GM18498 (cell line): ENCODE measurements at regions not wholly inside any gene's neighbourhood (a gene's known extent, or its start where the extent isn't known, plus 50 kb on each side); places are given as distances from the start of the nearest gene placed in this dataset.

Experiments
- ATAC-seq: cut with Tn5 transposase; IDR thresholded peaks from one replicate; pipeline ENCODE4 v1.9.1; 2021; ENCODE audit warnings: mild to moderate bottlenecking, moderate library complexity; ENCODE audit not compliant: unreplicated experiment

GRCh38 chr9:105142406-105143135 lies 101.9 kb upstream of the SLC44A1 start:
- no peak for ATAC-seq

DNA sequence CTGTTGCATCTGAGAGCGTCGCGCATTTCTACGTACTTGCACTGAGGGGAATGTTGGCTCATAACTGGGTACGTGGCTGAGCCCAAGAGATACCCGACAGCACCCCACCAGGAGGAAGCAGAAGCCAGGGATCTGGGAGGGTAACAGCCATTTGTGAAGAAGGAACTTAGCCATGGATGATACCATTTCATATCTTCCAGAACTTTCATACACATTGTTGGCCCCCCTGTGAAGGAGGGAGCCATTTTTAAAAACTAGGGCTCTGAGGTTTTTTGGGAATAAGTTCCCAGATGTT lies 101.4 kb upstream of the SLC44A1 start:
- no peak for ATAC-seq

DNA sequence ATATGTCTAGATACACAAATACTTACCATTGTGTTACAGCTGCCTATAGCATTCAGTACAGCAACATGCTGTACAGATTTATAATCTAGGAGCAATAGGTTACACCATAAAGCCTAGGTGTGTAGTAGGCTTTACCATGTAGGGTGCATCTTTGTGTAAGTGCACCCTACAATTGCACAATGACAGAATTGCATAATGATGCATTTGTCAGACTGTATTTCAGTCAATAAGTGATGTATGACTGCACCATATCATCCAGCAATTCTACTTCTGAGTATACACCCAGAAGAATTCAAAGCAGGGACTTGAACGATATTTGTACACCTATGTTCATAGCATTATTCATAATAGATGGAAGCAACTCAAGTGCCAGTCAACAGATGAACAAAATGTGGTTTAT lies 100.4 kb upstream of the SLC44A1 start:
- ATAC-seq = no peak

GRCh38 chr9:105144841-105145240 lies 99.6 kb upstream of the SLC44A1 start:
- ATAC-seq = no peak

GRCh38 chr9:105146677-105147076 lies 97.8 kb upstream of the SLC44A1 start:
- no peak for ATAC-seq

DNA sequence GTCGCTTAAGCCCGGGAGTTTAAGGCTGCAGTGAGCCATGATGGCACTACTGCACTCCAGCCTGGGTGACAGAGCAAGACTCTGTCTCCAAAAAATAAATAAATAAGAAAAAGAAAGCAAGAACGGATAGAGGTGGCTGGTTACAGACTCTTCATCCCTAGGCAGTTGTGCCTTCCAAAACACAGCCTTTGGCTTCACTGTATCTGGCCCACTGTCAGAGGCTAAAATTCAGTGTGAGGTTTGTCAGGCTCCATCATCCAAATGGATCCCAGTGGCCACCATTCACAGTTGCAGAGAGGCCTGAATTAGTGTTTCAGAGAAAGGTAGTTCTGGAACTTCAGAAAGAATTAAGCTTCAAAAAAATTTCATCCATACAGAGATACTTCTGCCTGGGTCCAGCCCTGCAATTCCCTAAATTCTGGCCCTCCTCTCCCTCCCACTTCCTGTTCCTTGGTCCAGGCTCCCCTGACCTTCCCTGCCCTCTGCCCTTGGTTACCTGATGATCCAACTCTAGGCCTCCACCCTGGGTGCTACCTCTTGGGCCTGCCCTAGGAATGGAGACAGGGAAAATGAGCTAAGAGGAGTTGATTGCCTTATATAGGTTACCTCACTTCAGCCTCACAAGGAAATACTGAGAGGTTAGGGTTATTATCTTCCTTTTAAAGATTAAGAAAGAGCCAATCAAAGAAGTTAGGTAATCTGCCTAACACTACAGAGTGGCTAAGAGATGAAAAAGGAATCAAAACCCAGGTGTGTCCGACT lies 97.2 kb upstream of the SLC44A1 start:
- no peak for ATAC-seq

GRCh38 chr9:105148328-105149006 lies 96.0 kb upstream of the SLC44A1 start:
- ATAC-seq = no peak

- ATAC-seq = peak; percentile 56
These were observed 93.3 kb upstream of the SLC44A1 start for GRCh38 chr9:105150991-105151685.

- no peak for ATAC-seq
These were observed 92.8 kb upstream of the SLC44A1 start for GRCh38 chr9:105151686-105151995.

DNA sequence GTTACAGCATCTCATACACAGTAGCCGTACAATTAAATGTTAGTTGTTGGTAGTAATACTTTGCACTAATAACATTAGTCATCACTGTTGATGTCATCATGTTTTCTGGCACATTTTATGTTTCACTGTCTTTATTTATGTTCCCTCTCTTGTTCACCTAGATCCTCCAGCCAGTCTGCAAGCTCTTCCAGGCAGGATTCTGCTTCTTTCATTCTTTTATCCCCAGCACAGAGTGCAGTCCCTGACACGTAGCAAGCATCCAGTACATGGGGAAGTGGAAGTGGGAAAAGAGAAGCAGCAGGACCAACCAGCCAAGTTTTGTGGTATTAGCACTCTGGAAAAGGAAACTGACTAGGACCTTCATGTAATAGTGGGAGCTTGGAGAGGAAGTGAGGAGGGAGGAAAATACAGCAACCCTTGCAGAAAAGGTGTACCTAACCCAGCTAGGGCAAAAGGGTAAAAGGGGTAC lies 89.7 kb upstream of the SLC44A1 start:
- ATAC-seq = no peak

GRCh38 chr9:105157171-105157583 lies 87.3 kb upstream of the SLC44A1 start:
- ATAC-seq = peak; percentile 82

DNA sequence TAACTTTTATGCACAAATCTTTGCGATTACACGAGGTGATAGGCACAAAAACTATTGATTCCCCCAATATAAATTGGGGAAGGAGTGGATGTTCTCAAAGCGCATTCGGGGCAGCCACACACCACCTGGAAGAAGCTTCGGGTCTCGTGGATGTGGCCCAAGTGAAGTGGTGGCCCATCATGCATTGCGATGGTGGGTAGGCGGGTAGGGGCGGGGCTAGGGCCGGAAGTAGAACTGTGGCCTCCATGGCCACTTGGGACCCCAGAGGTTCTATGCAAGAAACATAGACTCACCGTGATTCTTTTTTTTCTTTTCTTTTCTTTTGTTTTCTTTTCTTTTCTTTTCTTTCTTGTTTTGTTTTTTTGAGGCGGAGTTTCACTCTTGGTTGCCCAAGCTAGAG lies 86.4 kb upstream of the SLC44A1 start:
- no peak for ATAC-seq

- ATAC-seq = no peak
These were observed 85.6 kb upstream of the SLC44A1 start for GRCh38 chr9:105158898-105159297.

GRCh38 chr9:105168870-105169319 lies 75.6 kb upstream of the SLC44A1 start:
- no peak for ATAC-seq

GRCh38 chr9:105171076-105171475 lies 73.4 kb upstream of the SLC44A1 start:
- no peak for ATAC-seq

DNA sequence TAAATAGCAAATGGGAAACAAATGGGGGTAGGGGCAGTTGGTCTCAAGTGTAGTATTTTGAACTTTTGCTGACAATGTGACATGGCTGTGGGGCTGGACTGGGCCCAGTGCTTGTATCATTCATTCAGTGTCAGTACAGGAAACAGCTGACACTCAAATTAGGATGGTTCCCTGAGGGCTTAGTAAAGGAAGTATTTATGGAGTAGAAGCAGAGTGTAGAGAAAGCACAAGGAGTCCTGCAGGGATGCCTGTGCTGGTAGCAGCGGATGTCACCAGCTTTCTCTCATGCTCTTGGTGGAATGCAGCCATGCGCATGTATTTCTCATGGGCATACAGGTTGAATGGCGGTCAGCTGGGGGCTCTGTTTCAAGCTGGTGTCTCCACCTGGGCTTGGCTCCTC lies 72.9 kb upstream of the SLC44A1 start:
- no peak for ATAC-seq

DNA sequence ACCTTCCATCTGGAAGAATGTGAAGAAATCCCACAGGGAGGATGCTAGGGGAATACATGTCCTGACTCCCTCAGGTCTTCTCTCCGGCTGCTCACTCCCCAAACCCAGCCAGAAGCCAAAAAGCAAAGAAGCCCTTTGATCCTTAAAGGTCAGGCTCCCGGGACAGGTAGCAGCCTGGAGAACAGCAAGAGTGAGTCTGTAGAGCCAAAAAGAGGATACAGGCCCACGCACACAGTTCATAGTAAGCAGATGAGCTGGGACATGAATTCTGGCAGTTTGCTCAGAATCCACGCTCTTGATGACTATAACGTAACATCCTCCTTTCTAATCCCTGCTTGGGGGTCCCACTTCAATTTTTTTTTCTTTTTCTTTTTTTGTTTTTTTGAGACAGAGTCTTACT lies 72.0 kb upstream of the SLC44A1 start:
- ATAC-seq = no peak

DNA sequence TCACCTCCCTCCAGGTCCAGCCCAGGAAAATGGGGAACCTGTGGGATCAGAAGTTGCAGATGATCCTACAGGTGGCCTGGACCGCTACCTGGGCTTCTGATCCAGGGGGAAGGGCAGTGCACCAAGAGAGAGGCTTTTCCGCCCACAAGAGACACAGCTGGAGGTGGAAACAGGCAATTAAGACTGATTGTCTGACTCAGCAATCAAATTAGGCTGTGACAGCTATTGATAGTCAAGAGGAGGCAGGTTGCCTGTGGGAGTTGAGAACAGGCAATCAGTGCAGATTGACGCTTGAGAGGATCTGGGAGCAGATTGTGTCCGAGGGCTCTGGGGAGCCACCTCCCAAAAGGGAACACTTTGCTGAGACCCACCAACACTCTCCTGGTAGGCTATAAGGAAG lies 71.1 kb upstream of the SLC44A1 start:
- no peak for ATAC-seq

- ATAC-seq = no peak
These were observed 70.6 kb upstream of the SLC44A1 start for GRCh38 chr9:105173826-105174225.

GRCh38 chr9:105176194-105176593 lies 68.3 kb upstream of the SLC44A1 start:
- no peak for ATAC-seq

DNA sequence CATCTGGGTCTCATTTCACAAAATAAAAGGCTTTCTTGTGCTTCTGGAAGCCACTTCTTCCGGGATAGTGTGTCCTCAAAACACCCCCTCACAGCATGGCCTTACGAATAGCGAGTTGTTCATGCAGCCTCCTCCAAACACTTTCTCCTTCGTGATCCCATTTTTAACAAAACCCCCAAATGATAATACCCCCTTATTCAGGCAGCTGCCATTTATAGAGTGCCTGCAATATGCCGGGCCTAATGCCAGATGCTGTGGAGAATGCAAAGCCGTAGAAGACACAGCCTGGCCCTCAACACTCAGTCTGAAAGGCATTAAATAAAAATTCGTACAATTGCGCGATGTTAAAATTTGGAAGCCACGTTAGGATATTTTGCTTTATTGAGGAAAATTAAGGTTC lies 66.4 kb upstream of the SLC44A1 start:
- no peak for ATAC-seq
